ENCODE measurements at regions not wholly inside any gene's neighbourhood (a gene's known extent, or its start where the extent isn't known, plus 50 kb on each side); places are given as distances from the start of the nearest gene placed in this dataset.
A peak's percentile ranks its signal among the peaks of the same experiment; 100 is the strongest.

GRCh38 chr14:95463171-95463901, 53.1 kb downstream of the SYNE3 start:
- TF ChIP-seq CTCF (IDR thresholded peaks at IDR 0.05), result no peak
- H3K36me3 Mint-ChIP-seq (ENCODE audit: low read depth), result peaks cover 19% of the 10 kb centered on the region
- DNase-seq, result no peak
- H3K27me3 Mint-ChIP-seq (ENCODE audit: insufficient read depth), result peaks cover 7% of the 10 kb centered on the region; the same call in 1 of the 2 replicates
- H3K4me3 Mint-ChIP-seq, result no peak overlapping the region
- H3K9me3 Mint-ChIP-seq, result no peaks in the 10 kb centered on the region
- H3K4me1 Mint-ChIP-seq (ENCODE audit: low read depth), result peaks cover 23% of the 10 kb centered on the region
- H3K27ac Mint-ChIP-seq, result no peak overlapping the region

DNA sequence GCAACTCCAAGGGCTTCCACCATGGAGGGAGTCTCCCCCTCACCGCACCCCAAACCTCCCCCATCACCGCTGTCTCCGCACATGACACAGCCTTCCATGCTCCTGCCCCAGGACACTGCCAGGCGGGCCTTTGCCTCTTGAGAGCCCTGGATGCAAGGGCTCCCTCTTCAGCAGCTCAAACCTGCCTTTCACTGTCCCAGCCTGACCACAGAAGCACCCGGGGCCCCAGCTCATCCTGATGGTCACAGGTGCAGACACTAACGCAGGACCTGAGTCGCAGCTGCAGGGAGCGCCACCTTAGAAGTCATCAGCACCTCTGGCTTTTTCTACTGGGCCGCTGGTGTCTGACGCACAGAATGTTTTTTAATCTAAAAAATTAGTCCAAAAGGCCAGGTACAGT, 54.0 kb downstream of the SYNE3 start:
- DNase-seq, result no peak
- Mint-ChIP-seq H3K27me3 (ENCODE audit: insufficient read depth) (peaks cover 5% of the 10 kb centered on the region; the same call in 1 of the 2 replicates), H3K9me3 (no peaks in the 10 kb centered on the region), H3K4me1 (ENCODE audit: low read depth) (peaks cover 23% of the 10 kb centered on the region), H3K4me3 (no peak overlapping the region), H3K36me3 (ENCODE audit: low read depth) (peaks cover 19% of the 10 kb centered on the region), H3K27ac (no peak overlapping the region)
- TF ChIP-seq CTCF (IDR thresholded peaks at IDR 0.05), result no peak

GRCh38 chr14:95460647-95461478, 55.6 kb downstream of the SYNE3 start:
- peaks cover 5% of the 10 kb centered on the region; the same call in 1 of the 2 replicates for H3K27me3 Mint-ChIP-seq (ENCODE audit: insufficient read depth)

GRCh38 chr14:95458906-95459305, 57.5 kb downstream of the SYNE3 start:
- no peak for TF ChIP-seq CTCF (IDR thresholded peaks at IDR 0.05)
- no peaks in the 10 kb centered on the region for H3K9me3 Mint-ChIP-seq
- H3K4me3 Mint-ChIP-seq, result no peak overlapping the region
- peaks cover 9% of the 10 kb centered on the region; the same call in 1 of the 2 replicates for H3K36me3 Mint-ChIP-seq (ENCODE audit: low read depth)
- H3K4me1 Mint-ChIP-seq (ENCODE audit: low read depth), result peaks cover 23% of the 10 kb centered on the region
- H3K27me3 Mint-ChIP-seq (ENCODE audit: insufficient read depth), result peaks cover 5% of the 10 kb centered on the region; the same call in 1 of the 2 replicates
- H3K27ac Mint-ChIP-seq, result no peak overlapping the region
- no peak for DNase-seq

More at GRCh38 chr14:95460647-95461478, 55.6 kb downstream of the SYNE3 start:
- DNase-seq, result peak; percentile 63
- no peak for TF ChIP-seq CTCF (IDR thresholded peaks at IDR 0.05)
- Mint-ChIP-seq H3K4me3 (no peak overlapping the region), H3K9me3 (no peaks in the 10 kb centered on the region), H3K4me1 (ENCODE audit: low read depth) (peaks cover 23% of the 10 kb centered on the region), H3K36me3 (ENCODE audit: low read depth) (peaks cover 19% of the 10 kb centered on the region), H3K27ac (no peak overlapping the region)

- H3K36me3 Mint-ChIP-seq (ENCODE audit: low read depth), result peaks cover 9% of the 10 kb centered on the region; the same call in 1 of the 2 replicates
- H3K27me3 Mint-ChIP-seq (ENCODE audit: insufficient read depth), result peaks cover 5% of the 10 kb centered on the region; the same call in 1 of the 2 replicates
- H3K4me3 Mint-ChIP-seq, result no peak overlapping the region
- H3K4me1 Mint-ChIP-seq (ENCODE audit: low read depth), result peaks cover 23% of the 10 kb centered on the region
- no peak for DNase-seq
- H3K9me3 Mint-ChIP-seq, result no peaks in the 10 kb centered on the region
- no peak for TF ChIP-seq CTCF (IDR thresholded peaks at IDR 0.05)
- H3K27ac Mint-ChIP-seq, result no peak overlapping the region
Observed at GRCh38 chr14:95458459-95458858, 58.0 kb downstream of the SYNE3 start.

All from HFFc6 (cell line).